ENCODE measurements at regions not wholly inside any gene's neighbourhood (a gene's known extent, or its start where the extent isn't known, plus 50 kb on each side); places are given as distances from the start of the nearest gene placed in this dataset.

DNA sequence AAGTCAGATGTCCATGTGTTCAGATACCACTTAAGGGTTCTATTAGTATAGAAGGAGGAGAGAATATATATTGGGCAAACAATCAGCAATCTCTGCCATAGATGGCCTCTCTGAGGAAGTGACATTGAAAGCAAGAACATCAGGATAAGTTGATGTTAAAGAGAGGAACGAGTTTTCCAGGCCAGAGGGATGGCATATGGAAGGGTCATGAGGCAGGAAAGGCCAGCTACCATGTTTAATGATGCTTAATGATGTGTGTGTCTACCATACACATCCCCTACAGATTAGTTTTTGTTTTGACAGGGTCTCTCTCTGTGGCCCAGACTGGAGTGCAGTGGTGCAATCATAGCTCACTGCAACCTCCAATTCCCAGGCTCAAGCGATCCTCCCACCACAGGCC is 63.0 kb downstream of the PTTG1 start:
- TF ChIP-seq, protein P1, sequence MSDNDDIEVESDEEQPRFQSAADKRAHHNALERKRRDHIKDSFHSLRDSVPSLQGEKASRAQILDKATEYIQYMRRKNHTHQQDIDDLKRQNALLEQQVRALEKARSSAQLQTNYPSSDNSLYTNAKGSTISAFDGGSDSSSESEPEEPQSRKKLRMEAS (IDR thresholded peaks at IDR 0.05): no peak
- TF ChIP-seq EP300 (IDR thresholded peaks at IDR 0.05; ENCODE audit: borderline replicate concordance): no peak
- TF ChIP-seq TEAD4 (IDR thresholded peaks at IDR 0.05): no peak
- TF ChIP-seq CEBPB (IDR thresholded peaks at IDR 0.05): no peak
- TF ChIP-seq, protein P2, sequence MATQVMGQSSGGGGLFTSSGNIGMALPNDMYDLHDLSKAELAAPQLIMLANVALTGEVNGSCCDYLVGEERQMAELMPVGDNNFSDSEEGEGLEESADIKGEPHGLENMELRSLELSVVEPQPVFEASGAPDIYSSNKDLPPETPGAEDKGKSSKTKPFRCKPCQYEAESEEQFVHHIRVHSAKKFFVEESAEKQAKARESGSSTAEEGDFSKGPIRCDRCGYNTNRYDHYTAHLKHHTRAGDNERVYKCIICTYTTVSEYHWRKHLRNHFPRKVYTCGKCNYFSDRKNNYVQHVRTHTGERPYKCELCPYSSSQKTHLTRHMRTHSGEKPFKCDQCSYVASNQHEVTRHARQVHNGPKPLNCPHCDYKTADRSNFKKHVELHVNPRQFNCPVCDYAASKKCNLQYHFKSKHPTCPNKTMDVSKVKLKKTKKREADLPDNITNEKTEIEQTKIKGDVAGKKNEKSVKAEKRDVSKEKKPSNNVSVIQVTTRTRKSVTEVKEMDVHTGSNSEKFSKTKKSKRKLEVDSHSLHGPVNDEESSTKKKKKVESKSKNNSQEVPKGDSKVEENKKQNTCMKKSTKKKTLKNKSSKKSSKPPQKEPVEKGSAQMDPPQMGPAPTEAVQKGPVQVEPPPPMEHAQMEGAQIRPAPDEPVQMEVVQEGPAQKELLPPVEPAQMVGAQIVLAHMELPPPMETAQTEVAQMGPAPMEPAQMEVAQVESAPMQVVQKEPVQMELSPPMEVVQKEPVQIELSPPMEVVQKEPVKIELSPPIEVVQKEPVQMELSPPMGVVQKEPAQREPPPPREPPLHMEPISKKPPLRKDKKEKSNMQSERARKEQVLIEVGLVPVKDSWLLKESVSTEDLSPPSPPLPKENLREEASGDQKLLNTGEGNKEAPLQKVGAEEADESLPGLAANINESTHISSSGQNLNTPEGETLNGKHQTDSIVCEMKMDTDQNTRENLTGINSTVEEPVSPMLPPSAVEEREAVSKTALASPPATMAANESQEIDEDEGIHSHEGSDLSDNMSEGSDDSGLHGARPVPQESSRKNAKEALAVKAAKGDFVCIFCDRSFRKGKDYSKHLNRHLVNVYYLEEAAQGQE (IDR thresholded peaks at IDR 0.05; ENCODE audit: low read depth): no peak
- no peak for TF ChIP-seq YY1 (IDR thresholded peaks at IDR 0.05; ENCODE audit: low read depth)
- TF ChIP-seq, protein P3, sequence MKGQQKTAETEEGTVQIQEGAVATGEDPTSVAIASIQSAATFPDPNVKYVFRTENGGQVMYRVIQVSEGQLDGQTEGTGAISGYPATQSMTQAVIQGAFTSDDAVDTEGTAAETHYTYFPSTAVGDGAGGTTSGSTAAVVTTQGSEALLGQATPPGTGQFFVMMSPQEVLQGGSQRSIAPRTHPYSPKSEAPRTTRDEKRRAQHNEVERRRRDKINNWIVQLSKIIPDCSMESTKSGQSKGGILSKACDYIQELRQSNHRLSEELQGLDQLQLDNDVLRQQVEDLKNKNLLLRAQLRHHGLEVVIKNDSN (IDR thresholded peaks at IDR 0.05): no peak
- no peak for TF ChIP-seq NFIC (IDR thresholded peaks at IDR 0.05)
- TF ChIP-seq EGR1 (IDR thresholded peaks at IDR 0.05): no peak
- TF ChIP-seq RAD21 (IDR thresholded peaks at IDR 0.05; ENCODE audit: low read depth): no peak
- no peak for TF ChIP-seq TAF1 (IDR thresholded peaks at IDR 0.05; ENCODE audit: low read depth)
- TF ChIP-seq CREB1 (IDR thresholded peaks at IDR 0.05; ENCODE audit: low read depth): no peak
- no peak for TF ChIP-seq TCF12 (IDR thresholded peaks at IDR 0.05; ENCODE audit: low read depth)
- TF ChIP-seq ZBTB7A (IDR thresholded peaks at IDR 0.05; ENCODE audit: low read depth): no peak
